DMS153 treated with DMSO at 0.1 percent for 48 hours (cell line): ENCODE measurements at regions not wholly inside any gene's neighbourhood (a gene's known extent, or its start where the extent isn't known, plus 50 kb on each side); places are given as distances from the start of the nearest gene placed in this dataset.
"Not testable (repeated sequence)": the region's sequence is repeated elsewhere in the genome, so short reads cannot be mapped to it uniquely, and the experiment has no call there.

Experiments
- DNase-seq: peaks from one replicate; lab custom pipeline; 2025; ENCODE audit not compliant: unreplicated experiment; lab: John Stamatoyannopoulos, UW

- DNase-seq, result no peak
Measured at GRCh38 chr4:120209706-120210105, 143.1 kb upstream of the MAD2L1 start.

GRCh38 chr4:120207021-120207420 is 140.4 kb upstream of the MAD2L1 start:
- no peak for DNase-seq

- no peak for DNase-seq
Measured at GRCh38 chr4:120202222-120202621, 135.6 kb upstream of the MAD2L1 start.

- not testable (repeated sequence) for DNase-seq
Measured at GRCh38 chr4:120200573-120201110, 134.0 kb upstream of the MAD2L1 start.

GRCh38 chr4:120198411-120198810 is 131.8 kb upstream of the MAD2L1 start:
- no peak for DNase-seq

- no peak for DNase-seq
Measured at GRCh38 chr4:120177603-120178002, 111.0 kb upstream of the MAD2L1 start.

GRCh38 chr4:120175272-120175671 is 108.6 kb upstream of the MAD2L1 start:
- DNase-seq, result no peak

GRCh38 chr4:120163895-120164294 is 97.2 kb upstream of the MAD2L1 start:
- no peak for DNase-seq

- no peak for DNase-seq
Measured at GRCh38 chr4:120158841-120159463, 92.3 kb upstream of the MAD2L1 start.

- no peak for DNase-seq
Measured at GRCh38 chr4:120158046-120158445, 91.4 kb upstream of the MAD2L1 start.

- peak; percentile 41 for DNase-seq
Measured at GRCh38 chr4:120156120-120156718, 89.6 kb upstream of the MAD2L1 start.

- no peak for DNase-seq
Measured at GRCh38 chr4:120155287-120155686, 88.6 kb upstream of the MAD2L1 start.

- no peak for DNase-seq
Measured at GRCh38 chr4:120144634-120145033, 78.0 kb upstream of the MAD2L1 start.

GRCh38 chr4:120144041-120144440 is 77.4 kb upstream of the MAD2L1 start:
- DNase-seq, result no peak

- no peak for DNase-seq
Measured at GRCh38 chr4:120139392-120139791, 72.7 kb upstream of the MAD2L1 start.

GRCh38 chr4:120132935-120133334 is 66.3 kb upstream of the MAD2L1 start:
- no peak for DNase-seq

- no peak for DNase-seq
Measured at GRCh38 chr4:120130786-120131185, 64.1 kb upstream of the MAD2L1 start.
